GM19238 (cell line): ENCODE measurements at regions not wholly inside any gene's neighbourhood (a gene's known extent, or its start where the extent isn't known, plus 50 kb on each side); places are given as distances from the start of the nearest gene placed in this dataset.
"Not testable (repeated sequence)": the region's sequence is repeated elsewhere in the genome, so short reads cannot be mapped to it uniquely, and the experiment has no call there.

ENCODE experiments used
- DNase-seq: peaks from one replicate; pipeline ENCODE4 v3.0.0; 2011; ENCODE audit warnings: low spot score; ENCODE audit not compliant: insufficient read length

GRCh38 chr5:6112125-6112524 lies 266.2 kb downstream of the MED10 start:
- no peak for DNase-seq

GRCh38 chr5:6111131-6111530 lies 267.2 kb downstream of the MED10 start:
- no peak for DNase-seq

DNA sequence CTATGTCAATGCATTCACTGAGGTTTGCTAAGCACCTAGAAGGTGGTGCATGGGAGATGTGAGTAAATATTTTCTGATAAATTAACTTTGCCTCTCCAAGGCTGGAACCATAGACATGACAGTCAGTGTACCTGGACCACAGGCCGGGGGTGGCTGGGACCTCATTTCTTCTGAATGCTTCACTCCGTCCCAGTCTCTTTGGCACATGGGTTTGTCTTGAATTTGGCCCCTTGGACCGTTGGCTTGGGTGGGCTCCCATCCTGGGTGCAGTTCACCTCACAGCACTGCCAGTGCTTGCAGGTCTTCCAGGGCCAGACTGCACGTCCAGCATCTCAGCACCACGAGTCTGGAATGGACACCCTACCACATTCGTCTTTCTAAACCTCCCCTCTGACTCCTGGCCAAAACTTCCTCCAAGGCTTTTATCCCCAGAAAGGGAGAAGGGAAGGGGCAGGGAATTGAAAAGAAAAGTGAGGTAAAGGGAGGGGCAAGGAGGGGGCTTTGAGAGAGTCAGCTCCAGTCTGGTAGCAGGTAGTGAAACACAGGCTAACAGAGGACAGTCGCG lies 267.8 kb downstream of the MED10 start:
- DNase-seq: no peak

DNA sequence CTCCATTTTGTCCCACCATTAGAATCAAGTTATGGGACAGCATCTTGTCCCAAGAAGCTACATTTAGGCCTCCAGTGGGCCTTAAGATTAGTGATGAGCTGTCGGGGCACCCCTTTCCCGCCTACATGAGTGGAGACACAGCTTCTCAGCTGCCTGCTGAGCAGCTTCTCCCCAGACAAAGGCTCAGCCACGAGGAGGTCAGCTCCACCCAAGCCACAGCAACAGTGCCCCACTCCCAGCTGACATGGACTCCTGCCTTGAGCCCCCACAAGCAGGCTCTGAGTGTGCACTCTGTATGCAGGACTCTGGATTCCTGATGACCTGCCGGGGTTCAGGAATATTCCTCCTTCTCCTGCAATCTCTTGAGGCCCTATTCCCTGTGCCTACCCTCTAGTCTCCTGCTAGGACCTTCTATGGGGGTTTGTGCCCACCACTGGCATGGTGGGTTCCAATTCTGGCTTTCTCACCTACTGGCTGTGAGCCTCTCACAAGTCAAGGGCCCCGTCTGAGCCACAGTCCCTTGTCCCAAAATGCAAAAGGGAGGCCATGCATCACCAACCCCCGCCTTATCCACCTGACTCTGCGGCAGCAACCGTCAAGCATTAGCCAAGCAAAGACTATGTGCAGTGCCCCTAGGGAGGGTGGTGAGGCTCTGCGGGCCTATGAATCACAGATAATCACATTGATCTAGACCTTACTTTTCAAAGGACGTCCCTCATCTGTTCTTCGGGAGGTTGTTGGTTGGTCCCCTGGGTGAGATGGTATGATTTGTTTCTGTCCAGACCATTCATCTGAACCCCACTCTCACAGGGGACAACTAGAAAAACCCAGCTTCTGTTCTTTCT lies 269.1 kb downstream of the MED10 start:
- no peak for DNase-seq

DNA sequence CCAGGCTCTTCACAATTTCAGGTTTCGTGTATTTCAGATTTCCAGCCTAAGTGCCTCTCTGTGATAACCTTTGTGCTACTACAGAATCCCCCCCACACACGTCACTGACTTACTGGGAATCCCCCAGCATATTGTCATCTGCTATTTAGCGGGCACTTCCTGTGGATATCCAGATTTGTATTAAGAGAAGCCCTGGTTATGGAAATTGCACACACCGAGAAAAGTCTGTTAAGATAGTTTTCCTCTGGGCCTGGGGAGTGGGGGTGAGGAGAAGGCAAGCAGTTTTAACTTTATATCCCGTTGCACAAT lies 269.9 kb downstream of the MED10 start:
- no peak for DNase-seq

GRCh38 chr5:6107675-6108539 lies 270.4 kb downstream of the MED10 start:
- no peak for DNase-seq

- DNase-seq: no peak
Observed at GRCh38 chr5:6106756-6107155, 271.6 kb downstream of the MED10 start.

- DNase-seq: no peak
Observed at GRCh38 chr5:6105320-6105719, 273.0 kb downstream of the MED10 start.

DNA sequence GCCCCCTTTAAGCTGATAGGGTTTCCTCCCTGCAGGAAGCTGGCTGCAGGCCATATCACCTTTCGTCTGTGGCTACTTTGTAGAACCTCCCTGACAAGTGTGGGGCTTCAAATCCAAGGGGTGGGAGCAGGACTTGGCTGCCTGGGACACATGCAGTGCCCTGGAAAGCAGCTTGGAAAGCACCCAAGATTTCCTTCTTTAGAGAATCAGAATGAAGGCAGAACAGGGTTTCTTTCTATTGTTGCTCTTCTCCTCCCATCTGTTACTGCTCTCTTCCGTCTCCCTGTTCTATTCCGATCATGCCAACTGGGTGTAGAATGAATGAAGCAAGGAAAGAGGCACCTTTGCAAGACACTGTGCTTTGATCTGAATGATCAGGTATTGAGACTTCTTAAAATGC lies 282.2 kb downstream of the MED10 start:
- no peak for DNase-seq

DNA sequence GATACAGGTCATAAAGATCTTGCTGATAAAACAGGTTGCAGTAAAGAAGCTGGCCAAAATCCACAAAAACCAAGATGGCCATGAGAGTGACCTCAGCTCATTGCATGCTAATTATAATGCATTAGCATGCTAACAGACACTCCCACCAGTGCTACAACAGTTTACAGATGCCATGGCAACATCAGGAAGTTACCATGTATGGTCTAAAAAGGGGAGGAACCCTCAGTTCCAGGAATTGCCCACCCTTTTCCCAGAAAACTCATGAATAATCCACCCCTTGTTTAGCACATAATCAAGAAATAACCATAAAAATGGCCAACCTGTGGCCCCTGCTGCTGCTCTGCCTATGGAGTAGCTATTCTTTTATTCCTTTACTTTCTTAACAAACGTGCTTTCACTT lies 284.2 kb downstream of the MED10 start:
- not testable (repeated sequence) for DNase-seq

GRCh38 chr5:6090838-6091237 lies 287.5 kb downstream of the MED10 start:
- DNase-seq: no peak

- no peak for DNase-seq
Observed at GRCh38 chr5:6090079-6090654, 288.2 kb downstream of the MED10 start.

DNA sequence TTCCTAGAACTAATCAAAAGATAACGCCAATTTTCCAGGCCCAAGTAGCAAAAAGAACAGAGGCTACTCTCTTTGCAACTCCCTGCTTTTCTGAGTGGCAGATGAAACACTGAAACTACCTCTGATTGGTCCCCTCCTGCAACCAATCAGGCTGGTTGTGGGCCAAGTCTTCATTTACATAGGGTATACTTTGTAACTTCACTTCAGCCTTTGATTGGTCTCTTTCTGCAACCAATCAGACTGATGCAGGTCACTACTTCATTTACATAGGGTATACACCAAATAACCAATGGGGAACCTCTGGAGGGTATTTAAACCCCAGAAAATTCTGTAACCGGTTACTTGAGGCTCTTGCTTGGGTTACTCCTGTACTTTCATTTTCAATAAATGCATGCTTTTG lies 289.6 kb downstream of the MED10 start:
- DNase-seq: no peak

GRCh38 chr5:6087576-6087975 lies 290.8 kb downstream of the MED10 start:
- DNase-seq: no peak

- no peak for DNase-seq
Observed at GRCh38 chr5:6086871-6087270, 291.5 kb downstream of the MED10 start.

GRCh38 chr5:6085341-6085860 lies 292.9 kb downstream of the MED10 start:
- DNase-seq: no peak

DNA sequence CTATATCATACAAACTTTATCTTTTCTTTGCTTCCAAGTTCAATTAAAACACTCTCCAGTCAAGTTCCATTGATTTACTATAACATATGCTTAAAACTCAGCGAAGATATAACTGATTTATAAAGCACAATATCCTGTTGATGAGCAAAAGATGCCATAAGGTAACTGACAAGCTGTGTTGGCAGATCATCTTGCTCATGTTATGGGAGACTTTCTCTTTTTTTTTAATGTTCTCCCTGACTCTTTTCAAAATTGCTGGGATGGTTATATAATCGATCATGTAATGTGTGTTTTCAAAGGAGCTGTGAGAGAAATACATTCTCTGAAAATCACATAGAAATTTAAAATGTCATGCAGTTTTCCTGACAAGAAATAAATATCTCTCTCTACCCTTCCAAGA lies 293.5 kb downstream of the MED10 start:
- no peak for DNase-seq

GRCh38 chr5:6084376-6084775 lies 294.0 kb downstream of the MED10 start:
- DNase-seq: no peak

- DNase-seq: no peak
Observed at GRCh38 chr5:6083311-6083978, 294.9 kb downstream of the MED10 start.

DNA sequence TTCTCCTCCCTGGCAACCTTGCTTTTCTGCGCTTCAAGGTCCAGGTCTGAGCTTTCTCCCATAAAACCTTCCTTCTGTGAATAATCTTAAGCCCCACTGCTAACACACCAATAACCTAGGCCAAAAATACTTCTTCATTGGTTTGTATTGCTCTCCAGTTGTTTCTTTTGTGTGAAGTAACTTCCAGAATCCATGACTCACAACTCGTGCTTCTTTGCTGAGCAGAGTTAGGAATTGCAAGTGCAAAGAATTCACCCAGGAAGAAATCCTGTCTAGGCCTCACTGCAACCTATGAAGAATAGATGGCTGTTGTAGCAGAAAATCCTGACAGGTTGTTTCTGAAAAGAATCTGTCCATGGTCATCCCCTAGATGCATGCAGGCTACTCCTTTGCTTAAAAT lies 295.7 kb downstream of the MED10 start:
- DNase-seq: no peak

DNA sequence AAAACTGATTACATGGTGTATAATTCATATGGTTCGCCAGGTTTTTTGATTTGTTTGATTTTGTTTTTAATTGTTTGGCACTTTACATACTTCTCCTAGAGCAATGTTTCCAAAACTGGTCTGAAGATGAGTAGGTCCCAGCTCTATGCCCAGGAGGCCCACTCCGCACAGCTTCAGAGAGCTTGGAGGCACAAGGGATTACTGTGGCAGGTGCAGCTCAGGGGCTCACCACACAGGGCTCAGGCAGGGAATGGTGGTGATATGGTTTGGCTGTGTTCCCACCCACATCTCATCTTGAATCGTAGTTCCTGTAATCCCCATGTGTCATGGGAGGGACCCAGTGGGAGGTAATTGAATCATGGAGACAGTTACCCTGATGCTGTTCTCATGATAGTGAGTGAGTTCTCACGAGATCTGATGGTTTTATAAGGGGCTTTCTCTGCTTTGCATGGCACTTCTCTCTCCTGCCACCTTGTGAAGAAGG lies 296.6 kb downstream of the MED10 start:
- no peak for DNase-seq
